ENCODE measurements at regions not wholly inside any gene's neighbourhood (a gene's known extent, or its start where the extent isn't known, plus 50 kb on each side); places are given as distances from the start of the nearest gene placed in this dataset.

- in situ Hi-C loops (cut with MboI; ENCODE audit: low sequenced_read_pairs, unreplicated experiment), result no loop called here
- no peak for TF ChIP-seq CTCF (IDR thresholded peaks at IDR 0.05; ENCODE audit: borderline replicate concordance, control extremely low read depth, extremely low read depth, insufficient read depth, missing control alignments)
- DNase-seq (ENCODE audit: low spot score), result no peak
Measured at GRCh38 chr7:131909151-131909768, 352.8 kb upstream of the PODXL start.

GRCh38 chr7:131908714-131909113, 352.3 kb upstream of the PODXL start:
- TF ChIP-seq CTCF (IDR thresholded peaks at IDR 0.05; ENCODE audit: borderline replicate concordance, control extremely low read depth, extremely low read depth, insufficient read depth, missing control alignments), result no peak
- no peak for DNase-seq (ENCODE audit: low spot score)
- in situ Hi-C loops (cut with MboI; ENCODE audit: low sequenced_read_pairs, unreplicated experiment), result no loop called here

- in situ Hi-C loops (cut with MboI; ENCODE audit: low sequenced_read_pairs, unreplicated experiment), result no loop called here
- TF ChIP-seq CTCF (IDR thresholded peaks at IDR 0.05; ENCODE audit: borderline replicate concordance, control extremely low read depth, extremely low read depth, insufficient read depth, missing control alignments), result no peak
- DNase-seq (ENCODE audit: low spot score), result no peak
Measured at GRCh38 chr7:131905471-131905973, 349.1 kb upstream of the PODXL start.

- TF ChIP-seq CTCF (IDR thresholded peaks at IDR 0.05; ENCODE audit: borderline replicate concordance, control extremely low read depth, extremely low read depth, insufficient read depth, missing control alignments), result no peak
- in situ Hi-C loops (cut with MboI; ENCODE audit: low sequenced_read_pairs, unreplicated experiment), result no loop called here
- no peak for DNase-seq (ENCODE audit: low spot score)
Measured at GRCh38 chr7:131904760-131905327, 348.4 kb upstream of the PODXL start.

- no peak for DNase-seq (ENCODE audit: low spot score)
- in situ Hi-C loops (cut with MboI; ENCODE audit: low sequenced_read_pairs, unreplicated experiment), result no loop called here
- TF ChIP-seq CTCF (IDR thresholded peaks at IDR 0.05; ENCODE audit: borderline replicate concordance, control extremely low read depth, extremely low read depth, insufficient read depth, missing control alignments), result no peak
Measured at GRCh38 chr7:131903315-131903714, 346.9 kb upstream of the PODXL start.

- no peak for TF ChIP-seq CTCF (IDR thresholded peaks at IDR 0.05; ENCODE audit: borderline replicate concordance, control extremely low read depth, extremely low read depth, insufficient read depth, missing control alignments)
- DNase-seq (ENCODE audit: low spot score), result no peak
- in situ Hi-C loops (cut with MboI; ENCODE audit: low sequenced_read_pairs, unreplicated experiment), result no loop called here
Measured at GRCh38 chr7:131900785-131901287, 344.4 kb upstream of the PODXL start.

Measured in GM13976 (cell line).